ENCODE measurements at regions not wholly inside any gene's neighbourhood (a gene's known extent, or its start where the extent isn't known, plus 50 kb on each side); places are given as distances from the start of the nearest gene placed in this dataset.

DNA sequence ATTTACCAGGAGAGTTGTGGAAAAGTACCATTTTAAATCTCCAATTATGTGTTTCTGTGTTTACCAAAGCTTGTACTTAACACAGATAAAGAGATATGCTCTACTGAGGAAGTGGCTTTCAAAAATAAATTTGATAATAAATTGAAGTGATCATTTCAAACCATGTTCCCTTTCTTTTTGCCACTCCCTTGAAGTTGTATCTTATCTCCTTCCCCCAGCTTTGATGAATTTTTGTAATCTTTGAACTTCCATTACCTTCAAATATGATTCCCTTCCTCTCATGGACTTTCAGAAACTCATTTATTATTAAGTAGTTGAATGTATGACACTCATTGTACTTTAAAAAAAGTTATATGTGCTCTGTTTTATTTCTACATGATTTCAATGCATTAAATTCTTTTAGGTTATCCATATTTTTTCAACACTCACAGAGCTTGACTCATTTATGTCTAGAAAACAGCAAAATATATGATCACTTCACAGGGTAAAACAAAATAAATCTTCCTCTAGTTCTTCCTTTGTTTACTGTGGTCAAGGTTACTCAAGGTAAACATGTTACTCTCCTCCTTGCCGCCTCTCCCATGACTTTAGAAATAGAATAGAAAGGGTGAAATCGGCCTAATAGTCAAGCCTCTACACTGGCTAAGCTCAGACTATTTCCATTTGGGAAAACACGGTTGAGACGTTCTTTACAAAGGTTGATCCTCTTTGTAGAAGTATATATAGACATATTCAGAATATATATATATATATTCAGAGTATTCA lies 251.2 kb upstream of the SPRY2 start (continued):
- TF ChIP-seq YY1 (tag by site-specific recombination; IDR thresholded peaks at IDR 0.05), result no peak

GRCh38 chr13:80590551-80590950 lies 249.6 kb upstream of the SPRY2 start:
- POLR2A ChIA-PET, result no interaction called here
- no peak overlapping the region for H3K4me3 ChIP-seq (ENCODE audit: low read depth, low read length)
- no peaks in the 10 kb centered on the region for H3K4me1 ChIP-seq (ENCODE audit: control insufficient read depth, insufficient read depth, low read length)
- no peak for TF ChIP-seq ZNF473 (tag by site-specific recombination; IDR thresholded peaks at IDR 0.05)
- TF ChIP-seq SCRT1 (tag by site-specific recombination; IDR thresholded peaks at IDR 0.05; ENCODE audit: borderline replicate concordance), result no peak
- TF ChIP-seq ZNF664 (tag by site-specific recombination; IDR thresholded peaks at IDR 0.05), result no peak
- no peak for TF ChIP-seq ZNF521 (tag by site-specific recombination; IDR thresholded peaks at IDR 0.05)
- no peak for TF ChIP-seq ZNF747 (tag by site-specific recombination; IDR thresholded peaks at IDR 0.05)
- no peak for TF ChIP-seq IKZF3 (tag by site-specific recombination; IDR thresholded peaks at IDR 0.05)
- no peak for TF ChIP-seq ZNF560 (tag by site-specific recombination; IDR thresholded peaks at IDR 0.05; ENCODE audit: borderline replicate concordance)
- TF ChIP-seq ZNF398 (tag by site-specific recombination; IDR thresholded peaks at IDR 0.05), result no peak
- no peak for TF ChIP-seq ZNF626 (tag by site-specific recombination; IDR thresholded peaks at IDR 0.05)
- no peak for TF ChIP-seq ZNF26 (tag by site-specific recombination; IDR thresholded peaks at IDR 0.05)
- no peak for TF ChIP-seq ZNF610 (tag by site-specific recombination; IDR thresholded peaks at IDR 0.05; ENCODE audit: borderline replicate concordance)
- no peak for TF ChIP-seq ZBTB7A (tag by site-specific recombination; IDR thresholded peaks at IDR 0.05; ENCODE audit: low read depth)
- no peak for TF ChIP-seq ZNF248 (tag by site-specific recombination; IDR thresholded peaks at IDR 0.05)
- TF ChIP-seq PRDM4 (tag by site-specific recombination; IDR thresholded peaks at IDR 0.05), result no peak
- TF ChIP-seq PRDM10 (tag by site-specific recombination; IDR thresholded peaks at IDR 0.05), result no peak
- no peak for TF ChIP-seq ZNF510 (tag by site-specific recombination; IDR thresholded peaks at IDR 0.05; ENCODE audit: insufficient replicate concordance)
- no peak for TF ChIP-seq ZNF114 (tag by site-specific recombination; IDR thresholded peaks at IDR 0.05)
- no peaks in the 10 kb centered on the region for H3K9me3 ChIP-seq (ENCODE audit: control insufficient read depth, insufficient read depth, low read depth, low read length)
- CTCF ChIA-PET, result no interaction called here
- no peak overlapping the region for H3K27ac ChIP-seq (ENCODE audit: extremely low read depth, low read depth, low read length)
- H3K36me3 ChIP-seq (ENCODE audit: control insufficient read depth in 2 of 2, insufficient read depth in 1 of 2, low read length in 2 of 2), result no peaks in the 10 kb centered on the region
